Memory B cell (primary cell): ENCODE measurements at regions not wholly inside any gene's neighbourhood (a gene's known extent, or its start where the extent isn't known, plus 50 kb on each side); places are given as distances from the start of the nearest gene placed in this dataset.
"Not testable (repeated sequence)": the region's sequence is repeated elsewhere in the genome, so short reads cannot be mapped to it uniquely, and the experiment has no call there.

Experiments used
- ATAC-seq: fragments of 150-1000 bp; cut with Tn5 transposase; 2 replicates; pipeline ENCODE4 v1.10.0; 2021; ENCODE audit warnings: low read depth, mild to moderate bottlenecking, moderate library complexity
- DNase-seq, 2 donors: peaks; one replicate each; pipeline ENCODE4 v3.0.0; 2022; ENCODE audit warnings: low spot score in 2 of 2
- H3K27ac Mint-ChIP-seq: one replicate; pipeline ENCODE4 v1.8.0; 2022; ENCODE audit warnings: mild to moderate bottlenecking, moderate library complexity, mixed read lengths
- H3K27me3 Mint-ChIP-seq: one replicate; pipeline ENCODE4 v1.8.0; 2022; ENCODE audit warnings: mixed read lengths
- H3K36me3 Mint-ChIP-seq: one replicate; pipeline ENCODE4 v1.8.0; 2022; ENCODE audit warnings: mild to moderate bottlenecking, mixed read lengths
- H3K4me1 Mint-ChIP-seq: one replicate; pipeline ENCODE4 v1.8.0; 2022; ENCODE audit warnings: mixed read lengths
- H3K4me3 Mint-ChIP-seq: one replicate; pipeline ENCODE4 v1.8.0; 2022; ENCODE audit warnings: mild to moderate bottlenecking, moderate library complexity, mixed read lengths
- H3K9me3 Mint-ChIP-seq: one replicate; pipeline ENCODE4 v1.8.0; 2022; ENCODE audit warnings: mixed read lengths

GRCh38 chr13:56615572-56615971 is 525.1 kb upstream of the PRR20A start:
- Mint-ChIP-seq H3K4me1 (no peaks in the 10 kb centered on the region), H3K36me3 (no peaks in the 10 kb centered on the region), H3K9me3 (peaks cover 1% of the 10 kb centered on the region), H3K27me3 (no peaks in the 10 kb centered on the region), H3K4me3 (no peak overlapping the region), H3K27ac (no peak overlapping the region)
- DNase-seq (no peak), ATAC-seq (no peak)

GRCh38 chr13:56622840-56623239 is 517.9 kb upstream of the PRR20A start:
- DNase-seq, result no peak

GRCh38 chr13:56628886-56629285 is 511.8 kb upstream of the PRR20A start:
- not testable (repeated sequence) for H3K4me3 Mint-ChIP-seq, H3K4me1 Mint-ChIP-seq, DNase-seq, H3K27ac Mint-ChIP-seq, H3K27me3 Mint-ChIP-seq, H3K36me3 Mint-ChIP-seq, ATAC-seq
- peaks cover 21% of the 10 kb centered on the region for H3K9me3 Mint-ChIP-seq

More at GRCh38 chr13:56622840-56623239, 517.9 kb upstream of the PRR20A start:
- Mint-ChIP-seq H3K27me3 (no peaks in the 10 kb centered on the region), H3K9me3 (peaks cover 16% of the 10 kb centered on the region), H3K36me3 (no peaks in the 10 kb centered on the region), H3K4me1 (no peaks in the 10 kb centered on the region), H3K27ac (no peak overlapping the region), H3K4me3 (no peak overlapping the region)
- no peak for ATAC-seq

- H3K27me3 Mint-ChIP-seq, H3K36me3 Mint-ChIP-seq, ATAC-seq, H3K4me3 Mint-ChIP-seq, H3K4me1 Mint-ChIP-seq, H3K27ac Mint-ChIP-seq, DNase-seq: not testable (repeated sequence)
- peaks cover 15% of the 10 kb centered on the region for H3K9me3 Mint-ChIP-seq
Observed at GRCh38 chr13:56631060-56631459, 509.7 kb upstream of the PRR20A start.

- Mint-ChIP-seq H3K9me3 (peaks cover 4% of the 10 kb centered on the region), H3K4me3 (no peak overlapping the region), H3K27ac (no peak overlapping the region), H3K4me1 (no peaks in the 10 kb centered on the region), H3K36me3 (no peaks in the 10 kb centered on the region), H3K27me3 (no peaks in the 10 kb centered on the region)
- ATAC-seq (no peak), DNase-seq (no peak)
Observed at GRCh38 chr13:56653043-56653442, 487.7 kb upstream of the PRR20A start.

GRCh38 chr13:56659041-56659471 is 481.7 kb upstream of the PRR20A start:
- ATAC-seq, result no peak
- H3K27me3 Mint-ChIP-seq, result no peaks in the 10 kb centered on the region
- no peaks in the 10 kb centered on the region for H3K4me1 Mint-ChIP-seq
- H3K36me3 Mint-ChIP-seq, result no peaks in the 10 kb centered on the region
- no peak overlapping the region for H3K4me3 Mint-ChIP-seq
- DNase-seq, result no peak
- no peak overlapping the region for H3K27ac Mint-ChIP-seq
- peaks cover 4% of the 10 kb centered on the region for H3K9me3 Mint-ChIP-seq

GRCh38 chr13:56670563-56670962 is 470.2 kb upstream of the PRR20A start:
- no peaks in the 10 kb centered on the region for H3K27me3 Mint-ChIP-seq
- DNase-seq, result no peak
- H3K9me3 Mint-ChIP-seq, result peaks cover 3% of the 10 kb centered on the region
- H3K36me3 Mint-ChIP-seq, result no peaks in the 10 kb centered on the region
- H3K4me3 Mint-ChIP-seq, result no peak overlapping the region
- ATAC-seq, result no peak
- no peak overlapping the region for H3K27ac Mint-ChIP-seq
- H3K4me1 Mint-ChIP-seq, result no peaks in the 10 kb centered on the region

- Mint-ChIP-seq H3K9me3 (peaks cover 6% of the 10 kb centered on the region), H3K4me3 (no peak overlapping the region), H3K27me3 (no peaks in the 10 kb centered on the region), H3K4me1 (no peaks in the 10 kb centered on the region), H3K36me3 (no peaks in the 10 kb centered on the region), H3K27ac (no peak overlapping the region)
- DNase-seq (no peak), ATAC-seq (no peak)
Observed at GRCh38 chr13:56681404-56681803, 459.3 kb upstream of the PRR20A start.

- Mint-ChIP-seq H3K4me3 (no peak overlapping the region), H3K27me3 (no peaks in the 10 kb centered on the region), H3K27ac (no peak overlapping the region), H3K4me1 (no peaks in the 10 kb centered on the region), H3K36me3 (no peaks in the 10 kb centered on the region), H3K9me3 (peaks cover 3% of the 10 kb centered on the region)
- DNase-seq (no peak), ATAC-seq (no peak)
Observed at GRCh38 chr13:56687131-56687530, 453.6 kb upstream of the PRR20A start.

GRCh38 chr13:56697011-56697410 is 443.7 kb upstream of the PRR20A start:
- ATAC-seq (no peak), DNase-seq (no peak)
- peaks cover 6% of the 10 kb centered on the region for H3K9me3 Mint-ChIP-seq
- H3K36me3 Mint-ChIP-seq, result no peaks in the 10 kb centered on the region
- no peaks in the 10 kb centered on the region for H3K27me3 Mint-ChIP-seq
- H3K4me3 Mint-ChIP-seq, result no peak overlapping the region
- no peaks in the 10 kb centered on the region for H3K4me1 Mint-ChIP-seq
- H3K27ac Mint-ChIP-seq, result no peak overlapping the region

GRCh38 chr13:56700324-56700723 is 440.4 kb upstream of the PRR20A start:
- Mint-ChIP-seq H3K27me3 (no peaks in the 10 kb centered on the region), H3K4me1 (no peaks in the 10 kb centered on the region), H3K4me3 (no peak overlapping the region), H3K36me3 (no peaks in the 10 kb centered on the region), H3K9me3 (peaks cover 10% of the 10 kb centered on the region), H3K27ac (no peak overlapping the region)
- ATAC-seq (no peak), DNase-seq (no peak)

GRCh38 chr13:56706485-56706884 is 434.2 kb upstream of the PRR20A start:
- no peak for ATAC-seq
- Mint-ChIP-seq H3K9me3 (peaks cover 12% of the 10 kb centered on the region), H3K27ac (no peak overlapping the region), H3K4me1 (no peaks in the 10 kb centered on the region), H3K36me3 (no peaks in the 10 kb centered on the region), H3K4me3 (no peak overlapping the region), H3K27me3 (no peaks in the 10 kb centered on the region)
- DNase-seq, result no peak

GRCh38 chr13:56713656-56714055 is 427.1 kb upstream of the PRR20A start:
- Mint-ChIP-seq H3K27ac (no peak overlapping the region), H3K4me1 (no peaks in the 10 kb centered on the region), H3K36me3 (no peaks in the 10 kb centered on the region), H3K27me3 (no peaks in the 10 kb centered on the region), H3K9me3 (peaks cover 5% of the 10 kb centered on the region), H3K4me3 (no peak overlapping the region)
- ATAC-seq (no peak), DNase-seq (no peak)

GRCh38 chr13:56718791-56719190 is 421.9 kb upstream of the PRR20A start:
- H3K27ac Mint-ChIP-seq, result no peak overlapping the region
- no peaks in the 10 kb centered on the region for H3K4me1 Mint-ChIP-seq
- H3K9me3 Mint-ChIP-seq, result peaks cover 6% of the 10 kb centered on the region
- no peak overlapping the region for H3K4me3 Mint-ChIP-seq
- no peak for DNase-seq
- ATAC-seq, result no peak
- no peaks in the 10 kb centered on the region for H3K36me3 Mint-ChIP-seq
- no peaks in the 10 kb centered on the region for H3K27me3 Mint-ChIP-seq

GRCh38 chr13:56720841-56721240 is 419.9 kb upstream of the PRR20A start:
- H3K36me3 Mint-ChIP-seq, result no peaks in the 10 kb centered on the region
- no peak for ATAC-seq
- no peaks in the 10 kb centered on the region for H3K27me3 Mint-ChIP-seq
- H3K27ac Mint-ChIP-seq, result no peak overlapping the region
- no peak overlapping the region for H3K4me3 Mint-ChIP-seq
- H3K9me3 Mint-ChIP-seq, result peaks cover 5% of the 10 kb centered on the region
- H3K4me1 Mint-ChIP-seq, result no peaks in the 10 kb centered on the region
- no peak for DNase-seq
